Neural cell (in vitro differentiated cells): ENCODE measurements at regions not wholly inside any gene's neighbourhood (a gene's known extent, or its start where the extent isn't known, plus 50 kb on each side); places are given as distances from the start of the nearest gene placed in this dataset.

Experiments
- CTCF ChIP-seq: fragments of 450-650 bp; IDR thresholded peaks from 2 replicates; pipeline ENCODE4 v1.5.1; 2014; ENCODE audit warnings: antibody characterized with exemption, mild to moderate bottlenecking, moderate library complexity; ENCODE audit not compliant: poor library complexity, severe bottlenecking
- EP300 ChIP-seq: fragments of 450-650 bp; conservative IDR thresholded peaks from 2 replicates; pipeline ENCODE4 v1.6.1; 2014; ENCODE audit warnings: antibody characterized with exemption, mild to moderate bottlenecking, moderate library complexity; ENCODE audit not compliant: poor library complexity, severe bottlenecking
- EZH2 ChIP-seq: fragments of 200-600, 300-800 bp; shearing (Covaris generic), sonication (generic); IDR thresholded peaks from 2 replicates; pipeline ENCODE4 v1.6.1; 2014; ENCODE audit warnings: antibody characterized with exemption, low read length, borderline replicate concordance, mild to moderate bottlenecking; ENCODE audit not compliant: insufficient read depth, poor library complexity, severe bottlenecking
- MXI1 ChIP-seq: fragments of 450-650 bp; conservative IDR thresholded peaks from 2 replicates; pipeline ENCODE4 v1.6.1; 2014; ENCODE audit warnings: antibody characterized with exemption, mild to moderate bottlenecking; ENCODE audit not compliant: poor library complexity, severe bottlenecking
- POLR2AphosphoS5 ChIP-seq: IDR thresholded peaks from 2 replicates; pipeline ENCODE4 v1.6.1; 2012
- RAD21 ChIP-seq: fragments of 450-650 bp; conservative IDR thresholded peaks from 2 replicates; pipeline ENCODE4 v1.6.1; 2014; ENCODE audit warnings: antibody characterized with exemption, mild to moderate bottlenecking, moderate library complexity
- REST ChIP-seq: IDR thresholded peaks from 2 replicates; pipeline ENCODE4 v1.6.1; 2012; ENCODE audit warnings: borderline replicate concordance
- SMC3 ChIP-seq: fragments of 450-650 bp; conservative IDR thresholded peaks from 2 replicates; pipeline ENCODE4 v1.6.1; 2014; ENCODE audit warnings: antibody characterized with exemption, mild to moderate bottlenecking, moderate library complexity; ENCODE audit not compliant: poor library complexity
- TAF1 ChIP-seq: IDR thresholded peaks from 2 replicates; pipeline ENCODE4 v1.6.1; 2012; ENCODE audit warnings: low read depth

GRCh38 chr7:46291601-46292150 lies 370.6 kb upstream of the IGFBP3 start:
- TF ChIP-seq REST: no peak
- TF ChIP-seq MXI1: no peak
- no peak for TF ChIP-seq CTCF
- TF ChIP-seq EP300: no peak
- TF ChIP-seq EZH2: no peak
- no peak for TF ChIP-seq POLR2AphosphoS5
- TF ChIP-seq TAF1: no peak
- TF ChIP-seq SMC3: no peak
- TF ChIP-seq RAD21: no peak
